ENCODE measurements at regions not wholly inside any gene's neighbourhood (a gene's known extent, or its start where the extent isn't known, plus 50 kb on each side); places are given as distances from the start of the nearest gene placed in this dataset.

- TF ChIP-seq CTCF (conservative IDR thresholded peaks at IDR 0.05 in 1 of 2, IDR thresholded peaks at IDR 0.05 in 1 of 2; ENCODE audit: extremely low read depth in 1 of 2, insufficient read depth in 1 of 2, low read depth in 1 of 2, low read length in 2 of 2), result no peak
- TF ChIP-seq EZH2 (IDR thresholded peaks at IDR 0.05; ENCODE audit: borderline replicate concordance, low read length), result no peak
These were observed 276.2 kb upstream of the KLF14 start for GRCh38 chr7:131010029-131010716.

Data from mammary epithelial cell (primary cell).